ENCODE measurements at regions not wholly inside any gene's neighbourhood (a gene's known extent, or its start where the extent isn't known, plus 50 kb on each side); places are given as distances from the start of the nearest gene placed in this dataset.
"Not testable (repeated sequence)": the region's sequence is repeated elsewhere in the genome, so short reads cannot be mapped to it uniquely, and the experiment has no call there.

- H4K20me1 ChIP-seq (ENCODE audit: insufficient read depth, low read length) = no peaks in the 10 kb centered on the region
- ATAC-seq (ENCODE audit: insufficient read depth, low read depth) = no peak
- H3K79me2 ChIP-seq (ENCODE audit: insufficient read depth, low read length) = no peaks in the 10 kb centered on the region
These were observed 2574.0 kb upstream of the TPTE start for GRCh38 chr21:7947422-7947821.

GRCh38 chr21:7948727-7949126 is 2572.7 kb upstream of the TPTE start:
- not testable (repeated sequence) for H2AFZ ChIP-seq (ENCODE audit: low read depth, low read length); H3K9ac ChIP-seq (ENCODE audit: low read depth, low read length); H4K20me1 ChIP-seq (ENCODE audit: insufficient read depth, low read length); H3K4me1 ChIP-seq (ENCODE audit: insufficient read depth, low read length); H3K4me2 ChIP-seq (ENCODE audit: insufficient read depth, low read length); H3K36me3 ChIP-seq (ENCODE audit: insufficient read depth, low read length); H3K27ac ChIP-seq (ENCODE audit: low read length); ATAC-seq (ENCODE audit: insufficient read depth, low read depth); H3K27me3 ChIP-seq (ENCODE audit: insufficient read depth, low read length, poor library complexity); H3K79me2 ChIP-seq (ENCODE audit: insufficient read depth, low read length); DNase-seq; H3K4me3 ChIP-seq (ENCODE audit: low read depth in 1 of 2, low read length in 2 of 2)
- H3K9me3 ChIP-seq (ENCODE audit: insufficient read depth, low read length, severe bottlenecking) = peaks cover 98% of the 10 kb centered on the region

More at GRCh38 chr21:7947422-7947821, 2574.0 kb upstream of the TPTE start:
- no peak for TF ChIP-seq EZH2 (IDR thresholded peaks at IDR 0.05; ENCODE audit: borderline replicate concordance, low read depth, low read length, severe bottlenecking)
- no peak for TF ChIP-seq CTCF (IDR thresholded peaks at IDR 0.05; ENCODE audit: borderline replicate concordance, extremely low read depth, low read length, poor library complexity, severe bottlenecking)
- no peak overlapping the region for H3K9ac ChIP-seq (ENCODE audit: low read depth, low read length)
- H3K4me1 ChIP-seq (ENCODE audit: insufficient read depth, low read length) = no peaks in the 10 kb centered on the region
- H3K36me3 ChIP-seq (ENCODE audit: insufficient read depth, low read length) = no peaks in the 10 kb centered on the region
- H3K4me2 ChIP-seq (ENCODE audit: insufficient read depth, low read length) = no peak overlapping the region
- no peak for DNase-seq
- H3K27me3 ChIP-seq (ENCODE audit: insufficient read depth, low read length, poor library complexity) = no peaks in the 10 kb centered on the region
- peaks cover 96% of the 10 kb centered on the region for H3K9me3 ChIP-seq (ENCODE audit: insufficient read depth, low read length, severe bottlenecking)
- H3K27ac ChIP-seq (ENCODE audit: low read length) = no peak overlapping the region
- H3K4me3 ChIP-seq (ENCODE audit: low read depth in 1 of 2, low read length in 2 of 2) = no peak overlapping the region
- H2AFZ ChIP-seq (ENCODE audit: low read depth, low read length) = no peak overlapping the region

DNA sequence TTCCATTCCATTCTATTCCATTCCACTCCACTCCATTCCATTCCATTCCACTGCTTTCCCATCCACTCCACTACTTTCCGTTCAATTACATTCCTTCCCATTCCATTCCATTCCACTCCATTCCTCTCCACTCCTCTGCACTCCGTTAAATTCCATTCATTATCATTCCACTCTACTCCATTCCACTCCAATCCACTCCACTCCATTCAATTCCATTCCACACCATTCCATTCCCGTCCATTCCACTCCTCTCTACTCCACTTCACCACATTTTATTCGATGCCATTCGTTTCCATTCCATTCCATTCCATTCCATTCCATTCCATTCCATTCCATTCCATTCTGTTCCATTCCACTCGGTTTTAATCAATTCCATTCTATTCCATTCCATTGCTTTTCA is 2571.5 kb upstream of the TPTE start:
- H4K20me1 ChIP-seq (ENCODE audit: insufficient read depth, low read length); H3K36me3 ChIP-seq (ENCODE audit: insufficient read depth, low read length); H3K9ac ChIP-seq (ENCODE audit: low read depth, low read length); H3K27me3 ChIP-seq (ENCODE audit: insufficient read depth, low read length, poor library complexity); H3K4me1 ChIP-seq (ENCODE audit: insufficient read depth, low read length); H3K4me2 ChIP-seq (ENCODE audit: insufficient read depth, low read length); ATAC-seq (ENCODE audit: insufficient read depth, low read depth); H3K4me3 ChIP-seq (ENCODE audit: low read depth in 1 of 2, low read length in 2 of 2); H2AFZ ChIP-seq (ENCODE audit: low read depth, low read length); DNase-seq; H3K79me2 ChIP-seq (ENCODE audit: insufficient read depth, low read length); H3K27ac ChIP-seq (ENCODE audit: low read length): not testable (repeated sequence)
- H3K9me3 ChIP-seq (ENCODE audit: insufficient read depth, low read length, severe bottlenecking) = peaks cover 98% of the 10 kb centered on the region

DNA sequence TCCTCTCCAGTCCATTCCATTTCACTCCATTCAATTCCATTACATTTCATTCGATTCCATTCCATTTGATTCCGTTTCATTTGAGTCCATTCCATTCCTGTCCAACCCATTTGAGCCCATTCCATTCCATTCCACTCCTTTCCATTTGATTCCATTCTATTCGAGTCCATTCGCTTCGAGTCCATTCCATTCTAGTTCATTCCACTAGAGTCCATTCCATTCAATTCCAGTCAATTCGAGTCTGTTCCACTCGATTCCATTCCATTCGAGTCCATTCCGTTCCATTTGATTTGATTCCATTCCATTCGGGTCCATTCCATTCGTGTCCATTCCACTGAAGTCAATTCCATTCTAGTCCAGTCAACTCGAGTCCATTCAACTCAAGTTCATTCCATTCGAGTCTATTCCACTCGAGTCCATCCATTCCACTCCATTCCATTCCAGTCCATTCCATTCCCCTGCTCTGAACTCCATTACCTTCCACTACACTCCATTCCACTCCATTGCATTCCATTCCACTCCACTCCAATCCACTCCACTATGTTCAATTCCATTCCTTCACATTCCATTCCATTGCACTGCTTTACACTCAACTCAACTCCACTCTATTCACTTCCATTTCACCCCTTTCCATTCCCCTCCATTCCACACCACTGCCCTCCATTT is 2569.4 kb upstream of the TPTE start:
- Histone ChIP-seq H3K27ac (ENCODE audit: low read length) (no peak overlapping the region), H4K20me1 (ENCODE audit: insufficient read depth, low read length) (no peaks in the 10 kb centered on the region), H3K27me3 (ENCODE audit: insufficient read depth, low read length, poor library complexity) (no peaks in the 10 kb centered on the region), H2AFZ (ENCODE audit: low read depth, low read length) (no peak overlapping the region), H3K4me2 (ENCODE audit: insufficient read depth, low read length) (no peak overlapping the region), H3K36me3 (ENCODE audit: insufficient read depth, low read length) (no peaks in the 10 kb centered on the region), H3K9me3 (ENCODE audit: insufficient read depth, low read length, severe bottlenecking) (peaks cover 99% of the 10 kb centered on the region), H3K9ac (ENCODE audit: low read depth, low read length) (no peak overlapping the region), H3K4me1 (ENCODE audit: insufficient read depth, low read length) (no peaks in the 10 kb centered on the region), H3K79me2 (ENCODE audit: insufficient read depth, low read length) (no peaks in the 10 kb centered on the region), H3K4me3 (ENCODE audit: low read depth in 1 of 2, low read length in 2 of 2) (no peak overlapping the region)
- no peak for DNase-seq
- no peak for TF ChIP-seq EZH2 (IDR thresholded peaks at IDR 0.05; ENCODE audit: borderline replicate concordance, low read depth, low read length, severe bottlenecking)
- ATAC-seq (ENCODE audit: insufficient read depth, low read depth) = no peak

DNA sequence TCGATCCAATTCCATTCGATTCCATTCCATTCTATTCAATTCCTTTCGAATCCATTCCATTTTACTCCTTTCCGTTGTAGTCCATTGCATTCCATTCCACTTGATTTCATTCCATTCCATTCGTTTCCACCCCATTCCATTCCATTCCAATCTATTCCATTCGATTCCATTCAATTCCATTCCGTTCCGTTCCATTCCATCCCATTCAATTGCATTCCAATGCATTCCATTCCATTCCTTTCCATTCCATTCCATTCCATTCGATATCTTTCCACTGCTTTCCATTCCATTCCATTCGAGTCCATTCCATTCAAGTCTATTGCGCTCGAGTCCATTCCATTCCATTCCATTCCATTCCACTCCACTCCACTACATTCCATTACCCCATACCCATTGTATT is 2568.7 kb upstream of the TPTE start:
- Histone ChIP-seq H4K20me1 (ENCODE audit: insufficient read depth, low read length) (no peaks in the 10 kb centered on the region), H2AFZ (ENCODE audit: low read depth, low read length) (no peak overlapping the region), H3K27ac (ENCODE audit: low read length) (no peak overlapping the region), H3K4me2 (ENCODE audit: insufficient read depth, low read length) (no peak overlapping the region), H3K79me2 (ENCODE audit: insufficient read depth, low read length) (no peaks in the 10 kb centered on the region), H3K9ac (ENCODE audit: low read depth, low read length) (no peak overlapping the region), H3K27me3 (ENCODE audit: insufficient read depth, low read length, poor library complexity) (no peaks in the 10 kb centered on the region), H3K4me1 (ENCODE audit: insufficient read depth, low read length) (no peaks in the 10 kb centered on the region), H3K4me3 (ENCODE audit: low read depth in 1 of 2, low read length in 2 of 2) (no peak overlapping the region), H3K9me3 (ENCODE audit: insufficient read depth, low read length, severe bottlenecking) (peaks cover 99% of the 10 kb centered on the region), H3K36me3 (ENCODE audit: insufficient read depth, low read length) (no peaks in the 10 kb centered on the region)
- DNase-seq = no peak
- TF ChIP-seq EZH2 (IDR thresholded peaks at IDR 0.05; ENCODE audit: borderline replicate concordance, low read depth, low read length, severe bottlenecking) (no peak), CTCF (IDR thresholded peaks at IDR 0.05; ENCODE audit: borderline replicate concordance, extremely low read depth, low read length, poor library complexity, severe bottlenecking) (no peak)
- no peak for ATAC-seq (ENCODE audit: insufficient read depth, low read depth)
